ENCODE measurements at regions not wholly inside any gene's neighbourhood (a gene's known extent, or its start where the extent isn't known, plus 50 kb on each side); places are given as distances from the start of the nearest gene placed in this dataset.
A peak's percentile ranks its signal among the peaks of the same experiment; 100 is the strongest.

GRCh38 chr6:156451088-156451487 lies 326.1 kb upstream of the ARID1B start:
- TF ChIP-seq, protein P1, sequence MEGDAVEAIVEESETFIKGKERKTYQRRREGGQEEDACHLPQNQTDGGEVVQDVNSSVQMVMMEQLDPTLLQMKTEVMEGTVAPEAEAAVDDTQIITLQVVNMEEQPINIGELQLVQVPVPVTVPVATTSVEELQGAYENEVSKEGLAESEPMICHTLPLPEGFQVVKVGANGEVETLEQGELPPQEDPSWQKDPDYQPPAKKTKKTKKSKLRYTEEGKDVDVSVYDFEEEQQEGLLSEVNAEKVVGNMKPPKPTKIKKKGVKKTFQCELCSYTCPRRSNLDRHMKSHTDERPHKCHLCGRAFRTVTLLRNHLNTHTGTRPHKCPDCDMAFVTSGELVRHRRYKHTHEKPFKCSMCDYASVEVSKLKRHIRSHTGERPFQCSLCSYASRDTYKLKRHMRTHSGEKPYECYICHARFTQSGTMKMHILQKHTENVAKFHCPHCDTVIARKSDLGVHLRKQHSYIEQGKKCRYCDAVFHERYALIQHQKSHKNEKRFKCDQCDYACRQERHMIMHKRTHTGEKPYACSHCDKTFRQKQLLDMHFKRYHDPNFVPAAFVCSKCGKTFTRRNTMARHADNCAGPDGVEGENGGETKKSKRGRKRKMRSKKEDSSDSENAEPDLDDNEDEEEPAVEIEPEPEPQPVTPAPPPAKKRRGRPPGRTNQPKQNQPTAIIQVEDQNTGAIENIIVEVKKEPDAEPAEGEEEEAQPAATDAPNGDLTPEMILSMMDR (IDR thresholded peaks at IDR 0.05; ENCODE audit: poor library complexity, severe bottlenecking): no peak
- Histone ChIP-seq H3K4me1 (ENCODE audit: insufficient read depth, poor library complexity, severe bottlenecking) (no peaks in the 10 kb centered on the region), H3K9me3 (ENCODE audit: severe bottlenecking) (no peaks in the 10 kb centered on the region), H3K36me3 (ENCODE audit: low read depth) (no peaks in the 10 kb centered on the region), H3K4me3 (ENCODE audit: severe bottlenecking) (no peak overlapping the region), H3K27ac (ENCODE audit: poor library complexity, severe bottlenecking) (no peak overlapping the region), H3K27me3 (ENCODE audit: insufficient read depth, poor library complexity, severe bottlenecking) (no peaks in the 10 kb centered on the region)
- ATAC-seq (ENCODE audit: low read depth) (no peak), DNase-seq (ENCODE audit: low spot score) (no peak)

- TF ChIP-seq, protein P1 (IDR thresholded peaks at IDR 0.05; ENCODE audit: poor library complexity, severe bottlenecking): no peak
- ATAC-seq (ENCODE audit: low read depth): no peak
Measured at GRCh38 chr6:156450421-156450820, 326.8 kb upstream of the ARID1B start.

DNA sequence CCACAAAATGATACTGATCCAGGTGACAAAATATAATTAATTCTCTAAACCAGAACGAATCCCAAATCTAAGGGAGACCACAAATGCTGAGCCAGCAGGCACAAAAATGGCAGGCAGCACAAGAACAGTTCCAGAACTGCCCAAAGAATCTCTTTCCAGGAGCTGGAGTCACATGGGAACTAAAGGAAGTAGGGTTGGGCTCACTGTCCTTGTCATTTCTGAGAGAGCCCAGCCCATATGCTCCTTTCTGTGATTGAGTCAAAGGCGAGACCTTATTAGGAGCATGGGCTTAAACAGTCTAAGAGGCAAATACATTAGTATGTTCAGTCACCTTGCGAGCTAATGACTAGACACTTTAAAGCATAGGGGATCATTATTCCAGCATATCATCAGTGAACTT lies 327.6 kb upstream of the ARID1B start:
- Histone ChIP-seq H3K27me3 (ENCODE audit: insufficient read depth, poor library complexity, severe bottlenecking) (no peaks in the 10 kb centered on the region), H3K36me3 (ENCODE audit: low read depth) (no peaks in the 10 kb centered on the region), H3K9me3 (ENCODE audit: severe bottlenecking) (no peaks in the 10 kb centered on the region), H3K4me3 (ENCODE audit: severe bottlenecking) (no peak overlapping the region), H3K27ac (ENCODE audit: poor library complexity, severe bottlenecking) (no peak overlapping the region), H3K4me1 (ENCODE audit: insufficient read depth, poor library complexity, severe bottlenecking) (no peaks in the 10 kb centered on the region)
- ATAC-seq (ENCODE audit: low read depth) (no peak), DNase-seq (ENCODE audit: low spot score) (no peak)
- TF ChIP-seq, protein P1 (IDR thresholded peaks at IDR 0.05; ENCODE audit: poor library complexity, severe bottlenecking): no peak

More at GRCh38 chr6:156450421-156450820, 326.8 kb upstream of the ARID1B start:
- Histone ChIP-seq H3K27me3 (ENCODE audit: insufficient read depth, poor library complexity, severe bottlenecking) (no peaks in the 10 kb centered on the region), H3K4me3 (ENCODE audit: severe bottlenecking) (no peak overlapping the region), H3K9me3 (ENCODE audit: severe bottlenecking) (no peaks in the 10 kb centered on the region), H3K36me3 (ENCODE audit: low read depth) (no peaks in the 10 kb centered on the region), H3K4me1 (ENCODE audit: insufficient read depth, poor library complexity, severe bottlenecking) (no peaks in the 10 kb centered on the region), H3K27ac (ENCODE audit: poor library complexity, severe bottlenecking) (no peak overlapping the region)
- no peak for DNase-seq (ENCODE audit: low spot score)

DNA sequence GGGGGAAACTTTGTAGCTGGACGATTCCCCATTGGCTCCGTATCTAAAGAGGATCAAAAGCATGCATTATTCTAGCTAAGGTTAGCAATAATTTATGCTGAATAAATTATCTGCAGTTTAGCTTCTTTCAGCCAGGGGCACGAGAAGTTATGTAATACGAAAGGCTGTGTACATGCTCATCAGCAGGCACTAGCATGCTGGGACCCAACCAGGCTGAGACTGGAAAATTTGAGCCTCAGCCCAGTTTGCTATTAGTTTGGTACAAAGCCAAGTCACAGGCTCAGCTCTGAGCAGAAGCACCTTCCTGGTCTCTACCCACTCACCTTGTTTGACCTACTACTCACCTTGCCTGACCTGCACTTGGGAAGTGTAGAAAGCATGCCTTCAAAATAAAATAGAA lies 328.1 kb upstream of the ARID1B start:
- Histone ChIP-seq H3K27ac (ENCODE audit: poor library complexity, severe bottlenecking) (no peak overlapping the region), H3K4me3 (ENCODE audit: severe bottlenecking) (no peak overlapping the region)
- DNase-seq (ENCODE audit: low spot score): no peak

GRCh38 chr6:156448579-156448978 lies 328.6 kb upstream of the ARID1B start:
- TF ChIP-seq, protein P1 (IDR thresholded peaks at IDR 0.05; ENCODE audit: poor library complexity, severe bottlenecking): no peak
- H3K27me3 ChIP-seq (ENCODE audit: insufficient read depth, poor library complexity, severe bottlenecking): no peaks in the 10 kb centered on the region
- H3K9me3 ChIP-seq (ENCODE audit: severe bottlenecking): no peaks in the 10 kb centered on the region
- DNase-seq (ENCODE audit: low spot score) (no peak), ATAC-seq (ENCODE audit: low read depth) (no peak)
- H3K4me3 ChIP-seq (ENCODE audit: severe bottlenecking): no peak overlapping the region
- no peak overlapping the region for H3K27ac ChIP-seq (ENCODE audit: poor library complexity, severe bottlenecking)
- no peaks in the 10 kb centered on the region for H3K4me1 ChIP-seq (ENCODE audit: insufficient read depth, poor library complexity, severe bottlenecking)
- no peaks in the 10 kb centered on the region for H3K36me3 ChIP-seq (ENCODE audit: low read depth)

More for the DNA sequence above, 328.1 kb upstream of the ARID1B start:
- TF ChIP-seq, protein P1 (IDR thresholded peaks at IDR 0.05; ENCODE audit: poor library complexity, severe bottlenecking): no peak
- H3K9me3 ChIP-seq (ENCODE audit: severe bottlenecking): no peaks in the 10 kb centered on the region
- no peaks in the 10 kb centered on the region for H3K4me1 ChIP-seq (ENCODE audit: insufficient read depth, poor library complexity, severe bottlenecking)
- no peaks in the 10 kb centered on the region for H3K36me3 ChIP-seq (ENCODE audit: low read depth)
- H3K27me3 ChIP-seq (ENCODE audit: insufficient read depth, poor library complexity, severe bottlenecking): no peaks in the 10 kb centered on the region
- ATAC-seq (ENCODE audit: low read depth): peak; percentile 50; the same call in 2 of the 3 replicates

Measured in RWPE2 (cell line).